Peyer's patch (tissue), 4 donors: ENCODE measurements at regions not wholly inside any gene's neighbourhood (a gene's known extent, or its start where the extent isn't known, plus 50 kb on each side); places are given as distances from the start of the nearest gene placed in this dataset.

Source experiments
- CTCF ChIP-seq, 6 experiments: fragments of 450-650 bp in 4 of 6; fragments of 200-600 bp in 2 of 6; sonication (generic) in 1 of 6; IDR thresholded peaks; one replicate each; pipeline ENCODE4 v1.5.1; 2017 to 2019; ENCODE audit warnings: antibody characterized with exemption in 6 of 6, mild to moderate bottlenecking in 3 of 6, moderate library complexity in 1 of 6
- POLR2A ChIP-seq, 2 donors: fragments of 450-650 bp; IDR thresholded peaks; one replicate each; pipeline ENCODE4 v1.5.1; 2017; ENCODE audit warnings: antibody characterized with exemption in 2 of 2, mild to moderate bottlenecking in 2 of 2, moderate library complexity in 2 of 2

GRCh38 chr17:74045608-74046280, 157.7 kb upstream of the RPL38 start:
- TF ChIP-seq CTCF (IDR thresholded peaks at IDR 0.05) (no peak), POLR2A (IDR thresholded peaks at IDR 0.05) (no peak)
